RCC 7860 (cell line): ENCODE measurements at regions not wholly inside any gene's neighbourhood (a gene's known extent, or its start where the extent isn't known, plus 50 kb on each side); places are given as distances from the start of the nearest gene placed in this dataset.
"Not testable (repeated sequence)": the region's sequence is repeated elsewhere in the genome, so short reads cannot be mapped to it uniquely, and the experiment has no call there.

Experiments
- DNase-seq: peaks from one replicate; pipeline ENCODE4 v3.0.0-alpha.2; 2015; ENCODE audit warnings: low spot score
- FAIRE-seq: peaks from 2 replicates; lab custom pipeline; 2012; peaks lifted over from hg19 to GRCh38; lab: Jason Lieb, UNC

GRCh38 chrX:42832764-42833549 is 55.0 kb upstream of the PPP1R2C start:
- FAIRE-seq, result no peak

GRCh38 chrX:42833550-42833940 is 55.6 kb upstream of the PPP1R2C start:
- DNase-seq, FAIRE-seq: not testable (repeated sequence)

More at GRCh38 chrX:42832764-42833549, 55.0 kb upstream of the PPP1R2C start:
- DNase-seq, result no peak

GRCh38 chrX:42837101-42837726 is 59.3 kb upstream of the PPP1R2C start:
- FAIRE-seq, result no peak

GRCh38 chrX:42837747-42838146 is 59.8 kb upstream of the PPP1R2C start:
- DNase-seq (no peak), FAIRE-seq (no peak)

More at GRCh38 chrX:42837101-42837726, 59.3 kb upstream of the PPP1R2C start:
- DNase-seq, result no peak

- no peak for DNase-seq
- FAIRE-seq, result no peak
These were observed 61.7 kb upstream of the PPP1R2C start for GRCh38 chrX:42839632-42840031.

GRCh38 chrX:42846741-42847140 is 68.8 kb upstream of the PPP1R2C start:
- DNase-seq (no peak), FAIRE-seq (no peak)

GRCh38 chrX:42855259-42855658 is 77.3 kb upstream of the PPP1R2C start:
- no peak for DNase-seq
- no peak for FAIRE-seq

- FAIRE-seq (no peak), DNase-seq (no peak)
These were observed 79.8 kb upstream of the PPP1R2C start for GRCh38 chrX:42857766-42858165.

GRCh38 chrX:42869011-42869410 is 91.0 kb upstream of the PPP1R2C start:
- DNase-seq, result no peak
- FAIRE-seq, result no peak

- FAIRE-seq (no peak), DNase-seq (no peak)
These were observed 91.9 kb upstream of the PPP1R2C start for GRCh38 chrX:42869659-42870476.

- FAIRE-seq (no peak), DNase-seq (no peak)
These were observed 108.6 kb upstream of the PPP1R2C start for GRCh38 chrX:42886519-42886918.

GRCh38 chrX:42900947-42901346 is 123.0 kb upstream of the PPP1R2C start:
- DNase-seq (no peak), FAIRE-seq (no peak)

- FAIRE-seq, result no peak
These were observed 124.5 kb upstream of the PPP1R2C start for GRCh38 chrX:42902513-42902912.

GRCh38 chrX:42920752-42921151 is 142.8 kb upstream of the PPP1R2C start:
- FAIRE-seq, result no peak
- DNase-seq, result no peak

More at GRCh38 chrX:42902513-42902912, 124.5 kb upstream of the PPP1R2C start:
- DNase-seq, result no peak

GRCh38 chrX:42930071-42930470 is 152.1 kb upstream of the PPP1R2C start:
- DNase-seq (no peak), FAIRE-seq (no peak)

GRCh38 chrX:42930951-42931350 is 153.0 kb upstream of the PPP1R2C start:
- DNase-seq (peak; percentile 22), FAIRE-seq (no peak)

- FAIRE-seq, result no peak
These were observed 155.2 kb upstream of the PPP1R2C start for GRCh38 chrX:42933187-42933586.

GRCh38 chrX:42934020-42934726 is 156.2 kb upstream of the PPP1R2C start:
- FAIRE-seq (no peak), DNase-seq (no peak)

More at GRCh38 chrX:42933187-42933586, 155.2 kb upstream of the PPP1R2C start:
- no peak for DNase-seq

- no peak for DNase-seq
- no peak for FAIRE-seq
These were observed 163.7 kb upstream of the PPP1R2C start for GRCh38 chrX:42941671-42942070.

GRCh38 chrX:42943051-42943974 is 165.3 kb upstream of the PPP1R2C start:
- DNase-seq, result no peak
- FAIRE-seq, result no peak
